Glutamatergic neuron (in vitro differentiated cells): ENCODE measurements at regions not wholly inside any gene's neighbourhood (a gene's known extent, or its start where the extent isn't known, plus 50 kb on each side); places are given as distances from the start of the nearest gene placed in this dataset.

ENCODE experiments used
- DNase-seq: peaks from one replicate; pipeline ENCODE4 v3.0.0; 2022
- H3K27ac Mint-ChIP-seq: one replicate; pipeline ENCODE4 v1.8.0; 2020; ENCODE audit warnings: mild to moderate bottlenecking, mixed read lengths, inconsistent platforms; ENCODE audit not compliant: unreplicated experiment
- H3K27me3 Mint-ChIP-seq: one replicate; pipeline ENCODE4 v1.8.0; 2020; ENCODE audit warnings: mild to moderate bottlenecking, moderate library complexity, mixed read lengths, inconsistent platforms; ENCODE audit not compliant: unreplicated experiment
- H3K36me3 Mint-ChIP-seq: one replicate; pipeline ENCODE4 v1.8.0; 2020; ENCODE audit warnings: mild to moderate bottlenecking, mixed read lengths, inconsistent platforms; ENCODE audit not compliant: unreplicated experiment
- H3K4me1 Mint-ChIP-seq: one replicate; pipeline ENCODE4 v1.8.0; 2020; ENCODE audit warnings: mild to moderate bottlenecking, low read depth, mixed read lengths, inconsistent platforms; ENCODE audit not compliant: unreplicated experiment
- H3K4me3 Mint-ChIP-seq: one replicate; pipeline ENCODE4 v1.8.0; 2020; ENCODE audit warnings: mild to moderate bottlenecking, mixed read lengths, inconsistent platforms; ENCODE audit not compliant: unreplicated experiment
- H3K9me3 Mint-ChIP-seq: one replicate; pipeline ENCODE4 v1.8.0; 2020; ENCODE audit warnings: mild to moderate bottlenecking, moderate library complexity, mixed read lengths, inconsistent platforms; ENCODE audit not compliant: unreplicated experiment
- CTCF ChIP-seq: fragments of 200-600 bp; sonication (generic); IDR thresholded peaks from one replicate; pipeline ENCODE4 v1.5.0; 2021; ENCODE audit not compliant: partially characterized antibody, unreplicated experiment

DNA sequence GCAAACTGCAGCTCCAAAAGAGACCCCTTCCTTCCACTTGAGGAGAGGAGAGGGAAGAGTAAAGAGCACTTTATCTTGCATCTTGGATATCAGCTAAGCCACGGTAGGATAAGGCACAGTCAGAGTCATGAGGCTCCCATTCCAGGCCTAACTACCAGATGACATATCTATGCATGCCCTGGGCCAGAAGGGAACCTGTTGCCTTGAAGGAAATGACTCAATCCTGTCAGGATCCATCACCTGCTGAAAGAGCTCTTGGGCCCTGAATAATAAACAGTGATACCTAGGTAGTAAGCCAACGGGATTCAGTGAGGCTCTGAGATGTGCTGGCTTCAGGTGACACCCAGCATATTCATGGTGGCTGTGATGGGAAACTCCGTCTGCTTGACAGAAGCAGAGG lies 118.5 kb upstream of the EPHA3 start:
- no peaks in the 10 kb centered on the region for H3K36me3 Mint-ChIP-seq

GRCh38 chr3:88991496-88991895 lies 115.9 kb upstream of the EPHA3 start:
- Mint-ChIP-seq H3K36me3 (no peaks in the 10 kb centered on the region), H3K4me3 (no peak overlapping the region), H3K27ac (no peak overlapping the region), H3K4me1 (no peaks in the 10 kb centered on the region), H3K27me3 (peaks cover 1% of the 10 kb centered on the region), H3K9me3 (no peaks in the 10 kb centered on the region)
- no peak for DNase-seq
- no peak for TF ChIP-seq CTCF

More for the DNA sequence above, 118.5 kb upstream of the EPHA3 start:
- H3K27ac Mint-ChIP-seq: no peak overlapping the region
- no peak for TF ChIP-seq CTCF
- H3K9me3 Mint-ChIP-seq: no peaks in the 10 kb centered on the region
- no peak for DNase-seq
- H3K4me1 Mint-ChIP-seq: peaks cover 3% of the 10 kb centered on the region
- H3K27me3 Mint-ChIP-seq: peaks cover 3% of the 10 kb centered on the region
- no peak overlapping the region for H3K4me3 Mint-ChIP-seq

DNA sequence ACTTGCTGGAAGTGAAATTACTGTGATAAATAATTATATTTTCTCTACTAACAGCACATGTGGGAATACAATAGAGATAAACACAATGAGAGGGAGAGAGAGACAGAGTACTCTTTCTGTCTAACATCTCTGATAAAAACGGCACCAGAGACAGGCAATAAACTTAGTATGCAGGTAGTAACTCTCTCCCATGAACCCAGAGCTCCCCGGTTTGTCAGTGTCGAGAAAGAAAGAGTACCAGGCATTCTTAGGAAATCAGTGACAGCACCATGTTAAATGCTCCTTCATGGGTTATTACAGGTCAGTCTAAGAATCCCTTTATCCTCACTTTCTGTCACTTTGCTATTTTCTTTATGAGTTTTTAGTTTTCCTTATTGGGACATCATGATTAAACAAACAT lies 110.7 kb upstream of the EPHA3 start:
- H3K27ac Mint-ChIP-seq: no peak overlapping the region
- DNase-seq: no peak
- H3K27me3 Mint-ChIP-seq: no peaks in the 10 kb centered on the region
- no peak for TF ChIP-seq CTCF
- no peaks in the 10 kb centered on the region for H3K9me3 Mint-ChIP-seq
- H3K4me1 Mint-ChIP-seq: no peaks in the 10 kb centered on the region
- no peaks in the 10 kb centered on the region for H3K36me3 Mint-ChIP-seq
- no peak overlapping the region for H3K4me3 Mint-ChIP-seq

GRCh38 chr3:88997260-88997659 lies 110.2 kb upstream of the EPHA3 start:
- H3K9me3 Mint-ChIP-seq: no peaks in the 10 kb centered on the region
- no peak for DNase-seq
- no peak overlapping the region for H3K4me3 Mint-ChIP-seq
- H3K27ac Mint-ChIP-seq: no peak overlapping the region
- no peak for TF ChIP-seq CTCF
- H3K27me3 Mint-ChIP-seq: no peaks in the 10 kb centered on the region
- no peaks in the 10 kb centered on the region for H3K36me3 Mint-ChIP-seq
- H3K4me1 Mint-ChIP-seq: no peaks in the 10 kb centered on the region

DNA sequence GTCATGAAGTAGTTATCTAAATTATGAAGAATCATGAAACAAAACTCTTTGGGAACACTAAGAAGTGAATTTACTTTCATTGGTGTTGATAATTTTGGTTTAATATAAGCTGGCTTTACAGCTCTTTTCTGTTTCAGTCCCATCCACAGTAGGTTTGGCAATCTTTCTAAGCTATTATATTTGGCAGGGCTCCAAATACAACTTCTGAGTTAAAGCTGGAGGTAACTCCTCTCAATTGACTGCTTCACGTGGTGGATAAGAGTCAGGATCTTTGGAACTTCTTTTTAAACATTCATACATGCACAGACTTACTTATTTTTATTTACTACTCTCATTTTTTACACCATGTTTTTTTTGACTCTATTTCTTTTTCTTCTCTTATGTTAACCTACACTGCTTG lies 106.5 kb upstream of the EPHA3 start:
- H3K27me3 Mint-ChIP-seq: no peaks in the 10 kb centered on the region
- no peak overlapping the region for H3K27ac Mint-ChIP-seq
- DNase-seq: no peak
- H3K9me3 Mint-ChIP-seq: no peaks in the 10 kb centered on the region
- no peak overlapping the region for H3K4me3 Mint-ChIP-seq
- no peaks in the 10 kb centered on the region for H3K4me1 Mint-ChIP-seq
- TF ChIP-seq CTCF: no peak
- H3K36me3 Mint-ChIP-seq: no peaks in the 10 kb centered on the region
